ENCODE measurements at regions not wholly inside any gene's neighbourhood (a gene's known extent, or its start where the extent isn't known, plus 50 kb on each side); places are given as distances from the start of the nearest gene placed in this dataset.
"Not testable (repeated sequence)": the region's sequence is repeated elsewhere in the genome, so short reads cannot be mapped to it uniquely, and the experiment has no call there.

- no peak for DNase-seq (ENCODE audit: low read depth in 1 of 2, low spot score in 1 of 2)
- TF ChIP-seq CTCF (IDR thresholded peaks at IDR 0.05; ENCODE audit: low read depth, low read length): no peak
These were observed 204.5 kb upstream of the HMCN1 start for GRCh38 chr1:185529673-185530072.

GRCh38 chr1:185528084-185528676 is 206.0 kb upstream of the HMCN1 start:
- Histone ChIP-seq H3K36me3 (no peaks in the 10 kb centered on the region), H3K27ac (no peak overlapping the region), H3K4me3 (no peak overlapping the region), H3K4me1 (ENCODE audit: low read depth) (peaks cover 7% of the 10 kb centered on the region), H3K27me3 (no peaks in the 10 kb centered on the region), H3K9me3 (ENCODE audit: low read depth) (no peaks in the 10 kb centered on the region)
- no peak for TF ChIP-seq CTCF (IDR thresholded peaks at IDR 0.05; ENCODE audit: low read depth, low read length)
- DNase-seq (ENCODE audit: low read depth in 1 of 2, low spot score in 1 of 2): no peak

More at GRCh38 chr1:185529673-185530072, 204.5 kb upstream of the HMCN1 start:
- no peak overlapping the region for H3K4me3 ChIP-seq
- no peaks in the 10 kb centered on the region for H3K9me3 ChIP-seq (ENCODE audit: low read depth)
- H3K36me3 ChIP-seq: no peaks in the 10 kb centered on the region
- peaks cover 16% of the 10 kb centered on the region for H3K4me1 ChIP-seq (ENCODE audit: low read depth)
- no peaks in the 10 kb centered on the region for H3K27me3 ChIP-seq
- no peak overlapping the region for H3K27ac ChIP-seq

- H3K27ac ChIP-seq: no peak overlapping the region
- H3K4me1 ChIP-seq (ENCODE audit: low read depth): no peaks in the 10 kb centered on the region
- H3K4me3 ChIP-seq: no peak overlapping the region
- no peaks in the 10 kb centered on the region for H3K36me3 ChIP-seq
- no peak for TF ChIP-seq CTCF (IDR thresholded peaks at IDR 0.05; ENCODE audit: low read depth, low read length)
- H3K27me3 ChIP-seq: no peaks in the 10 kb centered on the region
- no peaks in the 10 kb centered on the region for H3K9me3 ChIP-seq (ENCODE audit: low read depth)
- no peak for DNase-seq (ENCODE audit: low read depth in 1 of 2, low spot score in 1 of 2)
These were observed 207.6 kb upstream of the HMCN1 start for GRCh38 chr1:185526344-185527307.

GRCh38 chr1:185520188-185520920 is 203.3 kb upstream of the IVNS1ABP start:
- no peaks in the 10 kb centered on the region for H3K27me3 ChIP-seq
- no peak overlapping the region for H3K27ac ChIP-seq
- no peaks in the 10 kb centered on the region for H3K4me1 ChIP-seq (ENCODE audit: low read depth)
- DNase-seq (ENCODE audit: low read depth in 1 of 2, low spot score in 1 of 2): no peak
- no peaks in the 10 kb centered on the region for H3K9me3 ChIP-seq (ENCODE audit: low read depth)
- H3K4me3 ChIP-seq: no peak overlapping the region
- H3K36me3 ChIP-seq: no peaks in the 10 kb centered on the region
- no peak for TF ChIP-seq CTCF (IDR thresholded peaks at IDR 0.05; ENCODE audit: low read depth, low read length)

GRCh38 chr1:185517808-185518419 is 200.9 kb upstream of the IVNS1ABP start:
- Histone ChIP-seq H3K27me3 (no peaks in the 10 kb centered on the region), H3K36me3 (no peaks in the 10 kb centered on the region), H3K9me3 (ENCODE audit: low read depth) (no peaks in the 10 kb centered on the region), H3K4me3 (no peak overlapping the region), H3K27ac (no peak overlapping the region), H3K4me1 (ENCODE audit: low read depth) (no peaks in the 10 kb centered on the region)
- DNase-seq (ENCODE audit: low read depth in 1 of 2, low spot score in 1 of 2): no peak
- no peak for TF ChIP-seq CTCF (IDR thresholded peaks at IDR 0.05; ENCODE audit: low read depth, low read length)

- not testable (repeated sequence) for H3K4me3 ChIP-seq; H3K9me3 ChIP-seq (ENCODE audit: low read depth); H3K27ac ChIP-seq; H3K36me3 ChIP-seq; DNase-seq (ENCODE audit: low read depth in 1 of 2, low spot score in 1 of 2); H3K27me3 ChIP-seq; H3K4me1 ChIP-seq (ENCODE audit: low read depth)
These were observed 200.3 kb upstream of the IVNS1ABP start for GRCh38 chr1:185517301-185517700.
